NCI-H187 (cell line): ENCODE measurements at regions not wholly inside any gene's neighbourhood (a gene's known extent, or its start where the extent isn't known, plus 50 kb on each side); places are given as distances from the start of the nearest gene placed in this dataset.

Experiments used
- DNase-seq, 2 experiments: peaks; one replicate each; lab custom pipeline; 2025; lab: John Stamatoyannopoulos, UW

DNA sequence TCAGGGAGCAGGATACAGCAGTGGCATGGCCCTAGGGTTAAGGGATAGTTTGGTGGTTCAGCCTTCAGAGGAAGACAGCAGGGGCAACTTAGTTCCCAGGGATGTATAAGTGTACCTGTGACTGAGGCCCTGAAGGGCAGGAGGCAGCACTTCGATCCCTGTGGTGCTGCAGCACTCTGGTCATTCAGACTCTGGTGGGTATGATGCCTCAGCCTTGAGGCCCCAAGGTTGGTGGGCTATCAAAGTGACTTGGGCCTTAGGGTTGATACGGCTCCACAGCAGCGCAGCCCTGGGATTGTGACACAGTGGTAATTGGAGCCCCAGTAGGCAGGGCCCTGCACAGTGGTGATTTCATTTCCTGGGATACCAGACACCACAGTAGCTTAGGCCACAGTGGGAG is 1703.1 kb downstream of the PCDH7 start:
- no peak for DNase-seq

DNA sequence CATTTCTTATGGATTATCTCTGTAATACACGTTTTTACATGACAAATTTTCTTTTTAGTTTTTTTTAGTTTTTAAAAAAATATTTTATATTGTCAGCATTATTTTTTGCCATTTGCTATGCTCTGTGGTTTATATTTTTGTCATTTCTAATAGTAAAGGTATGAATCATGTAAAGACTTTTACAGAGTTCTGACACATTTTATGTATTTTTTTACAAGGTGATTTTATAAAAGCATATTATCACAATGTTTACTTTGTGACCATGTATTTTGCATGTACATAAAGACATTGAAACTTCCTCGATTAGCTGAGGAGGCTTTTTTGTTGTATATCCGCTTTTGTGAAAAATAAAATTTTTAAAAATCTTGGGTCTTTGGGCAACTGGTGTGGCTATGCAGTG is 1705.1 kb downstream of the PCDH7 start:
- no peak for DNase-seq

DNA sequence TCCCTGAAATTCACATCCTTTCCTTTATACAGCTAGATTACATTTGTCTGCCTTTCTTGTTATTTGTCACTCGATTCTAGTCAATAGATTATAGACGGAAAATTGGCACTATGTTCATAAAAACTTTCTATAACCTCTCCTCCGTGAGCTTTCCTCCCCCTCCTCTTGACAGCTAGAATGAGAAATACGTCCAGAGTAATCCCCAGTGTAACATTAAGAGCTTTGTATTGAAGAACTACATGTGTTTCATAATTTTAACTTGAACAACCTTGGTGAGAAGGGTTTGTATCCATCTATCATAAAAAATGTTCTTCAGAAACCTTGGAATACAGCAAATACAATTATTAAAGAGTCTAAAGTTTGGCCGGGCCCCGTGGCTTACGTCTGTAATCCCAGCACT is 1707.4 kb downstream of the PCDH7 start:
- DNase-seq: no peak

DNA sequence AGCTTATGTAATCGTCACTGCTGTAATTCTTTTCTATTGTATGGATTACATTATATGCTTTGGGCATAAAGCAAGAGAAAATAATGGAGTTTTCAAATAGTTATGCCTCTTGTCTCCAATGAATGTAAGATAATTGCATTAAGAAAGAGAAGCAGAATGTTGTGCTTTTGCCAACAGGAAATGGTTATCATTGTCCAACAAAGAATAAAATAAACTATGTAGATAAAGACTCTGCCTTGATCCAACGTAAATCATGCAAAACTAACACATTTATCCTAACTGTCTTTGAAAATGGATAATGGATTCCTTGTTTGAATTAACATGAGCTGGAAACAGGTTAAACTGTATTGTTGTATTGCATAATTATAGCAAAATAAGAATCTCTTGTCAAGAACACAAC is 1709.0 kb downstream of the PCDH7 start:
- DNase-seq: no peak

DNA sequence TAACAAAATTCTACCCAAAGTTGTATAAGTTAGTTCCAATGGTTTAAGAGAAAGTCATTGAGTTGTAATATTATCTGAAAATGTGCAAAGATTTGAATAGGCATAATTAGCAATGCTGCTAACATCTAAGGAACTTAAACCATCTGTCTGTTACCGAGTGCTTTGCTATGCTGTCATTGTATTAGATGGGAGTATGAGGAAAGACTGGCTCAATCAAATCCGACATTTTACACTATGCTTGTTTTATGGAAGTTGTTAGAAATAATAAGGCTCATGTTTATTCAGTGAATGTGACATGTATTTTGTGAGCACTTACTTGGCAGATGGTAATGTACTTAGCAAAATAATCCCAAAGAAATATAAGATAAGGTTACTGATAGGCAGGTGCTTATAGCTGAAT is 1715.1 kb downstream of the PCDH7 start:
- no peak for DNase-seq

DNA sequence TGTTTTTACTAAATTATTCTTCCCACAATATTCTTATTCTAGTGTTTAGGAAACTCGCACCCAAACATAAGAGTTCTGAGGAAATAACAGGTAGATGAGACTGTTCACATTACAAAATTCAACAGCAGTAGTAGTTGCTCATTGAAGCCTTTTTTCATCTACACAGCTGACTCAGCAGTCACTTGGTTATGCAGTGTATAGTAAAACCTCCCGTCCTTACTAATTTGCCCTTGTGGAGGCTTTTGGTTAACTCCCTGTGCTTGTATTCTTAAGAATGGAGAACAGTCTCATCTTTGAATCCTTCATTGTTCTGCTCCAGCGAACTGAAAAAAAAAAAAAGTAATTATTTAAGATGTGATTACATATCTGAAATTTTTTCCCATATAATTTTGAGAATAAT is 1716.6 kb downstream of the PCDH7 start:
- DNase-seq: no peak

DNA sequence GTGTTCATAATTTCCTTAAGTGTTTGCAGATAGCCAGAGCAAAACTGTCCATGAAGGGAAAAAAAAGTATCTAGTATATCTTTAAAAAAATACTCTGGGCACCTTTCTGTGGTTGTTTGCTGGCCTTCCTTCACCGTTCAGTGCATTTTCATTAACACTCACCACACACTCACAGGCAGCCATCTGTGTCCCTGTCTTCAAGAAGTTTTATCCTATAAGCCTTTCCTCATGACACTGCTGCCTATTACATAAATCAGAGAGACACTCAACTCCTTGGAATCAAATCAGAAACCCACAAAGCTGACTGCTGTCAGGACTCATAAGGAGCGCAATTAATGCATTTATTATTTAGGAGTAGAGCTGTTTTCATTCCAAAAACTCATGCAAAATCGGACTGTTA is 1720.2 kb downstream of the PCDH7 start:
- no peak for DNase-seq

DNA sequence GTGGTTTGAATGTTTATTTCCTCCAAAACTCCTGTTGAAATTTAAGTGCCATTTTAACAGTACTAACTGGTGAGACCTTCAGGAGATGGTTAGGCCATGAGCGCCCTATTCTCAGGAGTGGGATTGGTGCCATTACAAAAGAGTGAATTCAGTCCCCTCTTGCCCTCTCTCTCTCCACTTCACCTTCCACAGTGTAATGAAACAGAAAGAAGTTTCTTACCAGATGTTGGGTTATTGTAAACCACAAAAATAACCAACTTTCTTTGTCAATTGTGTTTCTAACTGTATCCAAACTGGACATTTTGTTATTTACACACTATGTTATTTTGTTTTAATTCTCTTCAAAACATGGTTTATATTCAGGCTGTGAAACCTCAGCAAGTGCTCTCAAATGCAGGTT is 1734.3 kb downstream of the PCDH7 start:
- DNase-seq: no peak

DNA sequence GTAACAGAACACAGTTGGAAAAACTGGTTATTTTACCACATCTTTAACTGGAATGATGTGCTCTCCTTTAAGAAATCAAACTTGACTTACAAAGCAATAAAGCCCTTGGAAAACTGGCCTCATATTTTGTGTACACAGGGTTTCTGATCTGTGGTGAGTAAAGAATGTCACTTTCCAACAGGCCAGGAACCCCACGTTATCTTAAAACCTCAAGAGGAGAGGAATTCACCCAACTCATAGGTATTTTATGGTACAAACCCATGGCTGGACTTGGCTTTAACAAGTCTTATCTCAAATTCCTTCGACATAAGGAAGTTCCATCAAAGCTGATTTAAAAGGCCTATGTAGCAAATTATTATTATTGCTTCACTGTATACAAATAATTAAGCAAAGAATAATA is 1735.1 kb downstream of the PCDH7 start:
- DNase-seq: no peak

DNA sequence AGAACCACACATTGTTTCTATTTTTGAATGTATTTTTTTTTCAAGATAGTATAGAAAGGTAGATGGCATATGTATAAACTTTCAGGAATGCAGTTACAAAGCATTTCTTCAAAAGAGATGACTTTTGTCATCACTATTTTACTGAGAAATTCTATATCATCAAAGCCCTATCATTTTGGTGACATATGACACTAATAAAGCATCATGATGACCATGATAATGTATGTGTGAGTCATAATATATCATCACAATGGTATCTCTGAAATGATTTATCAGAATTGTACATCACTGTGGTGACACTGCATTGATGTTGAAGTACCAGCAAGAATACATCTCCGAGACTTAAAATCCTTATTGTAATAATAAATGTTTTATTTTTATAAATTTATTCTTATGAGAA is 1740.8 kb downstream of the PCDH7 start:
- no peak for DNase-seq

DNA sequence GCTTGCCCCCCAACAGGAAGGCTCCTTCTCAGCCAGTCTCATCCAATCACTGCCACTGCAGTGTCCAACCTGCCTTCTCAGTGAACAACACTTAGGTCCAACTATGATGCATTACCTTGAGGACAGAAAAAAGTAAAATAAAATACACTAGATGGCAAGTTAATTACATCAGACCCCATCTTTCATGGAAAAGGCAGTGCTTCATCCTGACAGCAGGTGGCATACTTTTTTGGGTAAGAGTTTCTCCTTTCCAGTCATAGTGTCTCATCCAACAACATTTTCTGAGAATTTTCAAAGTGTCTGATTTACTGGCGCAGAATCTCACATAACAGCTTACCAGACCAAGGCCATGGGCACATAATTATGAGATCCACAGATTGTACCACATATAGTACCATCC is 1742.8 kb downstream of the PCDH7 start:
- DNase-seq: no peak

DNA sequence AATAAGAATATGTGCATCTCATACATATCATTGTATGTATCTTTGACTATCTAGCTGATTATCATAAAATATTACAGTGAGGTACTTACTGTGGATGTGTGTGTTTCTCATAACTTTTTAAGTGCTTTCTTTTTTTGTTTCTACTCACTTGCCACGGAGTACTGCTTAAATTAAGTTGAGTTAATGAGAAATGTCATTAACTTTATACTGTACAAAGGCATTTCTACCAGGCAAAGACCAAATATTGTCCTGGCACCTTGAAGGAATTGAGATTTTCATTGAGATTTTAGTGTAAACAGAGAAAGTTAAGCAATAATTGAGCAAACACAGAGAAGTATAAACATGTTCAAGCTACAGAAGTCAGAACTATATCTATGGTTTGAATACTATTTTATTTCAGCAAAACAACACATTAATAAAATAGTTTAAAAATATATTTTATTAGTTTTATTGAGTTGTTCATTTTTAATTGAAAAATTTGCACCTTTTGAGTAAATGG is 1750.0 kb downstream of the PCDH7 start:
- DNase-seq: no peak

DNA sequence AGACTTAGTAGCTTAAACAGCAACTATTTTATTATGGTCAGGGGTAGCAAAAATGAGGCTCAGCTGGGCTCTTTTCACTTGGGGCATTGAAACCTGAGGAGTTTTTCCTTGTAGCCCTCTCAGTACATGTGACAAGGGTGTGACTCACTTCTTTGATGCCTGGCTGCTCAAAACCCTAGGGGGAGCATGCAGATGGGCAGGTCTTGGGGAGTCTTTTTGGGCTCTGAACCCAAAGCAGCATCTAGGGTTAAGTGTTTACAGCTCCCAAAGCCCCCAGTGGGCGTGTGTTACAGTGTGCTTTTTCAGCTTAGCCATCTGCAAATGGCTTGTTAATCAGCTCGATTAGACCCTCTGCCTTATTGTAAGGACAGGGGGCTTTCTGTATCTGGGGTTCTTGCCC is 1752.7 kb downstream of the PCDH7 start:
- DNase-seq: no peak

DNA sequence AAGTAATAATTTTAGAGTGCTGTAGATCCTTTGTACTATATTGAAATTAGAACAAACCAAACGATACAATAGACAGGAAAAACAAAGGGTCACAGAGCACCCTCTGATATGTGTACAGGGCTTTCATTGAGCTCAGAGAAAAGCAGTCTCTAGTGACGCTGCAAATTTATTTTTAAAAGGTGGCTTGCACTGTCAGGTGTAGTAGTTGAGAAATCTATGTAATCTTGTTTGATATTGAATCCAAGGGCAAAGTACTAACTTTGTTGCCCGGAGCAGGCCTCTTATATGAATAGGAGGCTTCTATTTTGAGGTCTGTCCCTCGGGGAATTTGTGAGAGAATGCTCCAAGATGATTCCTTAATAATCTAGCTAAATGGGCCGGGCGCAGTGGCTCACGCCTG is 1755.5 kb downstream of the PCDH7 start:
- DNase-seq: no peak

DNA sequence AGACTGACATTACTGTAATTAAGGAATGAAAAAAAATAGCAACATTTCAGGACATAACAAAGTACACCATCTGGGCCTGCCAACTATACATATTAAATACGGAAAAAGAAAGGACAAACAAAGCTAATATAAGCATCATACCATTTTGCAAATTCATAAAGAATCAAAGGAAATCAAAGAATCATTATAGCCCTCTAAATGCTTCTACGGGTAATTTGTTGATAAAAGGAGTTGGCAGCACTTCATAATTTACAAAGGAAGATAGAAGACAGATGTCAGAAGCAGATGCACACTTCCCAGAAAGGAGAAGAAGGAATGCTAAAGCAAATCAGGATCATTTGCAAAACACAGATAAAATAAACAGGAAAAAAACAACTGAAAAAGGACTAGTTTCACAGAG is 1757.3 kb downstream of the PCDH7 start:
- DNase-seq: no peak

DNA sequence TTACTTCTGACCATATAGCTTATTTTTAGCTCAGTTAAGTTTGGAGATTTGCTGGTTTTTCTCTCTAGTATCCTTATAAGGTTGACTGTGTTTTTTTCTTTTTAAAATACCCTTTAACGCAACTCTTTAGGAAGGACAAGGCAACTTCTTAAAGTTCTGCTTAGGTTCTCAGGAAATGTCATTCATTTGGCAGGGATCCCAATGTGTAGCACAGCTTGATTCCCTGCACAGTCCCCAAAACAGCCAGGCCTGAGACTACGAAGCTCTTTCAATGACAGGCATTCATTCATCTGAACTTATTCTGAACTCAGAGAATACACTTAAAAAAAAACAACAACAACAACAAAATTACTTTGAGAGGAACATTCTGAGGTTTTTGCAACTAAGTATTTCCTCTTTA is 1765.8 kb downstream of the PCDH7 start:
- no peak for DNase-seq

DNA sequence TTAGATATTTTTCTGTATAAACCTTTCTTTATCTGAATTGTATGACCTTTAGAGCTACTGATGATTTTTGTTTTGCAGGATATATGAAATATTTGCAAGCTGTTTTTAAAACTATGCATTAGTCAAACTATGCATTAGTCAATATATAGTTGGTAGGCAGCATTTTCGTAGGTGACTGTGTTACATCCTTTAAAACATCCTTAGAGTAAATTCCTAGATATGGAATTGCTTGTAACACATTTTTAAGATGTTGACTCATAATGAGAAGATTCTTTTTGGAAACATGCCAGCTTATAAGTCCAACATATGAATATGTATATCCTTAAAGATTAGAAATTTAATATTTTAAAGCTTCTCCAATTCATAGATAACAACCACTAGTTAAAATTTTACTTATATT is 1768.5 kb downstream of the PCDH7 start:
- DNase-seq: no peak

DNA sequence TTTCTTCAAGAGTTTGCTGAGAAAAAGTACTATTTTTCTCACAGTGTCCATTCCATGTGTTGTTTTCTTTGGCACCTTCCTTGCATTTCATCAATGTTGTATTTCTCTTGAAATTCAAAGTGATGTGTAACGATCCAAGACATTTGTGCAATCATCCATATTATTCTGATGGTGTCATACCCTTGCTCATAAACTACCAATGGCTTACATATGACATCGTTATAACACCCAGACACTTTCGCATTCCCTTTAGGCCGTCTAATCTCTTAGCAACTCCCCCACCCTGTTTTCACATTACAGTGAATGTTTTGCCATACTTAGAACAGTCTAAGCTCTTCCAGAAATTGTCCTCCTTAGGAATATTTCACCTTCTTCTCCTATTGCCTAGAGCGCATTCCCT is 1779.0 kb downstream of the PCDH7 start:
- DNase-seq: no peak

DNA sequence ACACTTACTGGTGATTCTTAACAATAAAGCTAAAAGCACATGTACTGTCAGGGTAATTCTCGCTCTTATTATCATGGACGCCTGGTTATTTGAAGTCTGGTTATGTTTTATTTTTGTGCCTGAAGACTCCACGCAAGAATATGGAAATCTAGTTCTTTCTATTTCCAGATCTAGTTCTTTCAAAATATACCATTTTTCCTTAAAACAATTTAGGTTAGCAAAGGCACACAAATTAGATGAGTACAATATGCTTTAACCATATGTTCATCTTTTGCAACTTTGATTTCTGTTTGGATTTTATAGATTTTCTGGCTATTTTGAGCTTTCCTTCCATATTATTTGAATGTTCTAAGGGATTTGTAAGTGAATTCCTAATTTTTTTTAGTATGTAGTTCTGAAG is 1783.1 kb downstream of the PCDH7 start:
- DNase-seq: no peak

DNA sequence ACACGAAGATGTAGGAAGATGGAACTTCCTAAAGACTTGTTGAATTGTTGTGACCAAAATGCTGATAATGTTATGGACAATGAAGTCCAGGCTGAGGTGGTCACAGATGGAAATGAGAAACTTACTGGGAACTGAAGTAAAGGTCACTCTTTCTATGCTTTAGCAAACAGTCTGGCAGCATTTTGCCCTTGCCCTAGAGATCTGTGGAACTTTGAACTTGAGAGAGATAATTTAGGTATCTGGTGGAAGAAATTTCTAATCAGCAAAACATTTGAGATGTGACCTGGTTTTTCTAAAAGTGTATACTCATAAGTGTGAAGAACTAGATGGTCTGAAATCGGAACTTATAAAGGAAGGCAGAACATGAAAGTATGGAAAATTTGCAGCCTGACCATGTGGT is 1785.9 kb downstream of the PCDH7 start:
- no peak for DNase-seq

DNA sequence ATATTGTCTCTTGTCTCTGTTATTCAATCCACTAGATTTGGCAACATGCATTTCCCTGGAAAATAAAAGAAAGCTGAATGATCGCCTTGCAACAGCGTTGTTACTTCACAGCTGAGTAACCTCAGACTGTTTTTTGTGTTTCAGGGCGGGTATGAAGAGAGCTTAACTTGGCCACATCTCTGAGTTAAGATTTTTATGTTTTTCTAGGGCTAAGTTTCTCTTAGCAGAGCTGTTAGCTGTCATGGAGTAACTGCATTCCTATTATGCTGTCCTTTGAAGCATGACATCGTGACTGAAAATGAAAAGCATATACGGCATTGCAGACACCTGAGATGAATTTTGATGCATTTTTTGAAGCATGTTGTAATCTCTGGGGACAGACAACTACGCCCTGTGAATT is 1798.9 kb downstream of the PCDH7 start:
- DNase-seq: no peak

DNA sequence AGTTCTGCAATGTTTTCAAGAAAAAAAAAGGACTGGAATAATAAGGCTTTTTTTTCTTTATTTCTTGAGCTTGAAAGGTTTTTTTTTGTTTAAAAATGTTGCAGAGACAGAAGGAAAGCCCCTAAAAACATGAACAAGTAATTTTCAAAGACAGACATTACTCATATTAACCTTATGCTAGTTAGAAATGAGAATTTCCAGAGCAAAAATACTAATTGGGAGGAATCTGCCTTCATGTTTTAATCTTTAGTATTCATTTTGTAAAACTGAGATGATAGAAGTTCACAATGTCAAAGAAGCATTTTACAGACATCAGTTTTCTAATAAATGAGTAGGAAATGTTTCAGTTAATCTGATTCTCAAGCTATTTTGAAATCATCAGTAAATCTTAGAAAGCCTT is 1805.3 kb downstream of the PCDH7 start:
- DNase-seq: no peak

DNA sequence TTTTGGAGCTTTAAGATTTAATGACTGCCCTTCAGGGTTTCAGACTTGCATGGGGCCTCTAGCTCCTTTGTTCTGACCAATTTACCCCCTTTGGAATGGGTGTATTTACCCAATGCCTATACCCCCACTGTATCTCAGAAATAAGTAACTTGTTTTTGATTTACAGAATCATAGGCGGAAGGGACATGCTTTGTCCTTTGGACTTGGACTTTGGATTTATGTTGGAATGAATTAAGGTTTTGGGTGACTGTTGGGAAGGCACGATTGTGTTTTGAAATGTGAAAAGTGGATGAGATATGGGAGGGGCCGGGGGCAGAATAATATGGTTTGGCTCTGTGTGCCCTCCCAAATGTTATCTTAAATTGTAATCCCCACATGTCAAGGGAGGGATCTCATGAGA is 1824.7 kb downstream of the PCDH7 start:
- DNase-seq: no peak

DNA sequence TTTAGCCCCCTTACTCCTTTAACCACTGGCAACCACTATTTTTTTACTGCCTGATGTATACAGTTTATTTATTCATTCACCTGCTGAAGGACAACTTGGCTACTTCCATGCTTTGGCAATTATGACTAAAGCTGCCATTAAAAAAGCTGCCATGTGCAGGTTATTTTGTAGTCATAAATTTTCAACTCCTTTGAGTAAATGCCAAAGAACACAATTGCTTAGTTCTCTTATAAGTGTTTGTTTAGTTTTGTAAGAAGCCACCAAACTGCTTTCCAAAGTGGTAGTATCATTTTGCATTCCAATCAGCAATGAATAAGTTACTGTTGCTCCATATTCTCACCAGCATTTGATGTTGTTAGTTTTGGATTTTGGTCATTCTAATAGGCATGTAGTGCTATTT is 1831.8 kb downstream of the PCDH7 start:
- DNase-seq: no peak

DNA sequence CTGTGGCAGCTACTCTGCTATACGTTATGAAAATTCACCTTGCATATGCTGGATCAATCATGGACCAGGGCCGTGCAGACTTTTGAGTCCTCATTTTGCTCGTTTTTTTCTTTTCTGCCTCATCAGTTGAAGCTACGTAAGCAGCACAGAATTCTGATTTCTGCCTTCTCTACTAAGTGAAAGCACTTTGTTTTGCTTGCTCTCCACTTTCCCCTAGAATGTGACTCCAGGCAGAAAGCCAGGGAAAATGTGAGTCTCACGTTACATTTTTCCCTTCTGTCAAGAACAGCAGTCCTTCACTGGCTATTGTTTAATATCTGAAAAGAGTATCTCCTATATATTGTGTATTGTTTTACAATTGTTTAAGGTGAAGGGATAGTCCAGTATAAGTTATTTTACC is 1840.1 kb downstream of the PCDH7 start:
- DNase-seq: no peak
